Transverse colon (tissue), 3 donors: ENCODE measurements at regions not wholly inside any gene's neighbourhood (a gene's known extent, or its start where the extent isn't known, plus 50 kb on each side); places are given as distances from the start of the nearest gene placed in this dataset.

Experiments
- EP300 ChIP-seq: sonication (generic); formaldehyde crosslinking; IDR thresholded peaks from one replicate; pipeline ENCODE4 v1.6.1; 2017; ENCODE audit warnings: antibody characterized with exemption, low read depth
- POLR2A ChIP-seq: fragments of 450-650 bp; IDR thresholded peaks from one replicate; pipeline ENCODE4 v1.6.1; 2016; ENCODE audit warnings: antibody characterized with exemption, mild to moderate bottlenecking, moderate library complexity
- POLR2AphosphoS5 ChIP-seq, 3 donors: sonication (generic); formaldehyde crosslinking; IDR thresholded peaks; one replicate each; pipeline ENCODE4 v1.6.1; 2016; ENCODE audit warnings: antibody characterized with exemption in 3 of 3

GRCh38 chr4:188228279-188228678 lies 89.0 kb downstream of the TRIML1 start:
- TF ChIP-seq EP300, result no peak
- no peak for TF ChIP-seq POLR2AphosphoS5 (IDR thresholded peaks at IDR 0.05)
- TF ChIP-seq POLR2A, result no peak
